Fibroblast of lung (primary cell): ENCODE measurements at regions not wholly inside any gene's neighbourhood (a gene's known extent, or its start where the extent isn't known, plus 50 kb on each side); places are given as distances from the start of the nearest gene placed in this dataset.

Source experiments
- DNase-seq, 2 donors: peaks; one replicate each; pipeline versions ENCODE4 v3.0.0 to v3.0.0-alpha.2; 2010; ENCODE audit warnings: low read depth in 2 of 2
- H2AFZ ChIP-seq: 2 replicates; pipeline ENCODE4 v1.5.1; 2012; ENCODE audit warnings: low read length, control low read depth, inconsistent platforms
- H3K27ac ChIP-seq: 2 replicates; pipeline ENCODE4 v1.5.1; 2011; ENCODE audit warnings: low read length, control low read depth; ENCODE audit not compliant: insufficient read depth
- H3K27me3 ChIP-seq: 2 replicates; pipeline ENCODE4 v1.5.1; 2011; ENCODE audit warnings: mild to moderate bottlenecking, low read length; ENCODE audit not compliant: control insufficient read depth, insufficient read depth
- H3K36me3 ChIP-seq: 2 replicates; pipeline ENCODE4 v1.5.1; 2011; ENCODE audit warnings: low read length; ENCODE audit not compliant: control insufficient read depth, insufficient read depth
- H3K4me1 ChIP-seq: 2 replicates; pipeline ENCODE4 v1.5.1; 2011; ENCODE audit warnings: low read length; ENCODE audit not compliant: control insufficient read depth, insufficient read depth; ENCODE audit errors: extremely low read depth
- H3K4me2 ChIP-seq: 2 replicates; pipeline ENCODE4 v1.5.1; 2011; ENCODE audit warnings: low read length, control low read depth; ENCODE audit not compliant: insufficient read depth; ENCODE audit errors: extremely low read depth
- H3K4me3 ChIP-seq, 4 experiments: fragments of 200-600 bp in 1 of 4; sonication (generic) in 1 of 4; replicated peaks in 1 of 4; 2 replicates each; pipeline ENCODE4 v1.5.1; 2011 to 2016; ENCODE audit warnings: low read length in 4 of 4, low read depth in 3 of 4, mild to moderate bottlenecking in 3 of 4, control low read depth in 2 of 4, inconsistent platforms in 1 of 4, mixed read lengths in 1 of 4; ENCODE audit not compliant: insufficient read depth in 1 of 4; ENCODE audit errors: control extremely low read depth in 1 of 4
- H3K79me2 ChIP-seq: 2 replicates; pipeline ENCODE4 v1.5.1; 2012; ENCODE audit warnings: mild to moderate bottlenecking, low read length, inconsistent platforms; ENCODE audit not compliant: control insufficient read depth, insufficient read depth
- H3K9ac ChIP-seq: 2 replicates; pipeline ENCODE4 v1.5.1; 2011; ENCODE audit warnings: mild to moderate bottlenecking, low read length, control low read depth; ENCODE audit not compliant: insufficient read depth
- H3K9me3 ChIP-seq: 2 replicates; pipeline ENCODE4 v1.5.1; 2012; ENCODE audit warnings: low read depth, low read length; ENCODE audit not compliant: control insufficient read depth, insufficient read depth
- H4K20me1 ChIP-seq: 2 replicates; pipeline ENCODE4 v1.5.1; 2011; ENCODE audit warnings: low read length; ENCODE audit not compliant: control insufficient read depth, insufficient read depth; ENCODE audit errors: extremely low read depth
- CTCF ChIP-seq, 2 donors: IDR thresholded peaks in 1 of 2; conservative IDR thresholded peaks in 1 of 2; 1 replicate in 1 of 2; 2 replicates in 1 of 2; pipeline ENCODE4 v1.5.1; 2011 to 2012; ENCODE audit warnings: low read length in 2 of 2, control low read depth in 1 of 2, inconsistent platforms in 1 of 2, low read depth in 1 of 2, mild to moderate bottlenecking in 1 of 2
- EZH2 ChIP-seq: IDR thresholded peaks from 2 replicates; pipeline ENCODE4 v1.5.1; 2012; ENCODE audit warnings: low read length, control low read depth, mild to moderate bottlenecking; ENCODE audit errors: missing control alignments

- Histone ChIP-seq H3K4me1 (no peaks in the 10 kb centered on the region), H3K4me2 (no peak overlapping the region), H3K9ac (no peak overlapping the region), H3K9me3 (no peaks in the 10 kb centered on the region), H2AFZ (no peak overlapping the region), H3K27ac (no peak overlapping the region), H3K79me2 (no peaks in the 10 kb centered on the region), H3K36me3 (no peaks in the 10 kb centered on the region), H4K20me1 (no peaks in the 10 kb centered on the region), H3K4me3 (no peak overlapping the region), H3K27me3 (no peaks in the 10 kb centered on the region)
- DNase-seq = peak; percentile 2 to 94
- no peak for TF ChIP-seq EZH2
These were observed 174.2 kb upstream of the ATP11B start for GRCh38 chr3:182618981-182619591.

DNA sequence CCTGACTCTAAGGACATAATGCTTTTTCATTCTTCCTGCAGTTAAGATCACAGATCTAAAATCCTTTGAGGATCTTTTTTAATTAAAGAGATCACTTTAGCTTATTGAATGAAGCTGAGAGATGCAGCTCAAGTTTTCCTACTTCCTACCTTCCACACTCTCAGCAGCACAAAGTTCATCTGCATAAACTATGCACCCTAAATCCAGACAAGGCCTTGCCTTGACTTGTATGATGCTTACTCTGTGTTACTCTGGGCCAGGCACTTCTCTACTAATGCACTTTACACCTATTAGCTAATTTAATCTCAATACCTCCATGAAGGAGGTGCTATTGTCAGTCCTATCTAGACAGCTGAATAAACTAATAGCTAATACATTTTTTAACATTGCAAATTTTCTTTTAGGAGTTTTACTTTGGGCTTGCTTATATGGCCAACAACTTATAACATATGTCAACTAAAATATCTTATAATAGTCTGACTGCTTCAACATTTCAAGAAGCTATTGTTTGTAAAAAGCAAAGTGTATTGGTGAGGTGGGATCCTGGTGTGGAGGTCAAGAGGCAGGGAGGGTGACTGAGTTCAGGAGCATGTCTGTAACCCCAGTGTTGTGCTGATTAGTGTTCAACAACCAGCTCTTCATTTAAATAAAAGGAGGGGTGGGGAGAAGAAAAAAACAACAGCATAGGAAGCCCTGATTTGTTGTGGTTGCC, 172.4 kb upstream of the ATP11B start:
- no peak overlapping the region for H3K4me3 ChIP-seq
- no peak overlapping the region for H2AFZ ChIP-seq
- no peaks in the 10 kb centered on the region for H3K9me3 ChIP-seq
- TF ChIP-seq CTCF (conservative IDR thresholded peaks at IDR 0.05 in 1 of 2, IDR thresholded peaks at IDR 0.05 in 1 of 2; ENCODE audit: low read depth in 1 of 2, low read length in 2 of 2) = no peak
- TF ChIP-seq EZH2 = no peak
- no peak for DNase-seq
- H3K27me3 ChIP-seq = no peaks in the 10 kb centered on the region
- H3K79me2 ChIP-seq = no peaks in the 10 kb centered on the region
- H3K9ac ChIP-seq = no peak overlapping the region
- H3K4me2 ChIP-seq = no peak overlapping the region
- H4K20me1 ChIP-seq = no peaks in the 10 kb centered on the region
- H3K36me3 ChIP-seq = no peaks in the 10 kb centered on the region
- H3K4me1 ChIP-seq = no peaks in the 10 kb centered on the region
- no peak overlapping the region for H3K27ac ChIP-seq

DNA sequence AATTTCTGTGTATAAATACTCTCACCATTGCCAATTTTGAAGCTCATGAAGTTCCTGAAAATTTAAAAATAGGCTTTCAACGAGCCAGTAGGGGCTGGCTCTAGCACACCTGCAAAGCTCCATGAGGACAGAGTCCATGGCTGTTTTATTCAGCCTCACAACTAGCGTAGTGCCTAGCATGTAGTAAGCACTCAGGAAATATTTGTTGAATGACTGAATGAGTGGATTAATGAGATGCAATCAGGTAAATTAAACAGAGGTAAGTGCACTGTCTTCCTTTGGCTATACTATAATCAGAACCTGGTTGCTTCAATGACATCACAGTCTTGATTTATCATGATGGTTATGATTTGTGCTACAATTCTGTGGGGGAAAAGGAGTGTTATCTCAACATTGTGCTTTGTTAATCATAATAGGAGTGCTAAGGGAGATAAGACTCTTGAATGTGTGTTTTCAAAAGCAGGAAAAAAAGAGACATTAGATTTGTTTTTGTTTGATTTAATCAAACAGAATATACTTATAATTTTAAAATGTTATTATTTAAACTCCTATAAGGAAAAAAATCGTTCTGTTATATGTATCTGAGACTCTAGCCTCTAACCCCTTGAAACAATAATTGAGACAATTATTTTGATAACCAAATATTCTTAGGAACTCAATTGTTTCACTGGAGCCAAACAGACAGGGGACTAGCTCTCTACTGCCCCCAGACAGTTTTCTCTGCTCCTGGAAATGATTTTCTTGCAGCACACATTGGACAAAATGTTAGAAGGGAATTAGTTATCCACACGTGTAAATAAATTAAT, 171.7 kb upstream of the ATP11B start:
- no peak for DNase-seq
- no peaks in the 10 kb centered on the region for H4K20me1 ChIP-seq
- H3K9me3 ChIP-seq = no peaks in the 10 kb centered on the region
- H3K27me3 ChIP-seq = no peaks in the 10 kb centered on the region
- H3K4me1 ChIP-seq = no peaks in the 10 kb centered on the region
- no peak overlapping the region for H3K9ac ChIP-seq
- no peaks in the 10 kb centered on the region for H3K79me2 ChIP-seq
- TF ChIP-seq EZH2 (no peak), CTCF (conservative IDR thresholded peaks at IDR 0.05 in 1 of 2, IDR thresholded peaks at IDR 0.05 in 1 of 2; ENCODE audit: low read depth in 1 of 2, low read length in 2 of 2) (peak in 1 of 2 donors; percentile 21)
- no peak overlapping the region for H2AFZ ChIP-seq
- H3K4me2 ChIP-seq = no peak overlapping the region
- no peak overlapping the region for H3K4me3 ChIP-seq
- no peaks in the 10 kb centered on the region for H3K36me3 ChIP-seq
- H3K27ac ChIP-seq = no peak overlapping the region
